ENCODE measurements at regions not wholly inside any gene's neighbourhood (a gene's known extent, or its start where the extent isn't known, plus 50 kb on each side); places are given as distances from the start of the nearest gene placed in this dataset.

- TF ChIP-seq CTCF (IDR thresholded peaks at IDR 0.05; ENCODE audit: insufficient read depth, low read length), result no peak
- no peak for TF ChIP-seq POLR2AphosphoS5 (IDR thresholded peaks at IDR 0.05; ENCODE audit: low read depth)
- no peak for TF ChIP-seq SPI1 (IDR thresholded peaks at IDR 0.05; ENCODE audit: borderline replicate concordance, low read depth)
- TF ChIP-seq, protein P1, sequence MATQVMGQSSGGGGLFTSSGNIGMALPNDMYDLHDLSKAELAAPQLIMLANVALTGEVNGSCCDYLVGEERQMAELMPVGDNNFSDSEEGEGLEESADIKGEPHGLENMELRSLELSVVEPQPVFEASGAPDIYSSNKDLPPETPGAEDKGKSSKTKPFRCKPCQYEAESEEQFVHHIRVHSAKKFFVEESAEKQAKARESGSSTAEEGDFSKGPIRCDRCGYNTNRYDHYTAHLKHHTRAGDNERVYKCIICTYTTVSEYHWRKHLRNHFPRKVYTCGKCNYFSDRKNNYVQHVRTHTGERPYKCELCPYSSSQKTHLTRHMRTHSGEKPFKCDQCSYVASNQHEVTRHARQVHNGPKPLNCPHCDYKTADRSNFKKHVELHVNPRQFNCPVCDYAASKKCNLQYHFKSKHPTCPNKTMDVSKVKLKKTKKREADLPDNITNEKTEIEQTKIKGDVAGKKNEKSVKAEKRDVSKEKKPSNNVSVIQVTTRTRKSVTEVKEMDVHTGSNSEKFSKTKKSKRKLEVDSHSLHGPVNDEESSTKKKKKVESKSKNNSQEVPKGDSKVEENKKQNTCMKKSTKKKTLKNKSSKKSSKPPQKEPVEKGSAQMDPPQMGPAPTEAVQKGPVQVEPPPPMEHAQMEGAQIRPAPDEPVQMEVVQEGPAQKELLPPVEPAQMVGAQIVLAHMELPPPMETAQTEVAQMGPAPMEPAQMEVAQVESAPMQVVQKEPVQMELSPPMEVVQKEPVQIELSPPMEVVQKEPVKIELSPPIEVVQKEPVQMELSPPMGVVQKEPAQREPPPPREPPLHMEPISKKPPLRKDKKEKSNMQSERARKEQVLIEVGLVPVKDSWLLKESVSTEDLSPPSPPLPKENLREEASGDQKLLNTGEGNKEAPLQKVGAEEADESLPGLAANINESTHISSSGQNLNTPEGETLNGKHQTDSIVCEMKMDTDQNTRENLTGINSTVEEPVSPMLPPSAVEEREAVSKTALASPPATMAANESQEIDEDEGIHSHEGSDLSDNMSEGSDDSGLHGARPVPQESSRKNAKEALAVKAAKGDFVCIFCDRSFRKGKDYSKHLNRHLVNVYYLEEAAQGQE (IDR thresholded peaks at IDR 0.05; ENCODE audit: insufficient replicate concordance, low read depth), result no peak
- no peak for TF ChIP-seq GABPA (IDR thresholded peaks at IDR 0.05; ENCODE audit: low read depth)
Observed at GRCh38 chr6:91678679-91679446, 1092.0 kb upstream of the MAP3K7 start.
